Loucy (cell line): ENCODE measurements at regions not wholly inside any gene's neighbourhood (a gene's known extent, or its start where the extent isn't known, plus 50 kb on each side); places are given as distances from the start of the nearest gene placed in this dataset.

Experiments
- H2AFZ ChIP-seq: fragments of 200-600 bp; sonication (generic); 2 replicates; pipeline ENCODE4 v1.6.0; 2016; ENCODE audit warnings: antibody characterized with exemption, mild to moderate bottlenecking, low read length, moderate library complexity
- H3F3A ChIP-seq: fragments of 200-600 bp; 2 replicates; pipeline ENCODE4 v1.6.0; 2016; ENCODE audit warnings: antibody characterized with exemption, low read depth, mild to moderate bottlenecking
- H3K27me3 ChIP-seq: fragments of 200-600 bp; sonication (generic); 2 replicates; pipeline ENCODE4 v1.6.1; 2014; ENCODE audit warnings: low read length, mild to moderate bottlenecking; ENCODE audit not compliant: insufficient read depth, poor library complexity, severe bottlenecking
- H3K36me3 ChIP-seq: fragments of 200-600 bp; sonication (generic); 2 replicates; pipeline ENCODE4 v1.6.1; 2016; ENCODE audit warnings: low read length; ENCODE audit not compliant: insufficient read depth
- H3K4me1 ChIP-seq: fragments of 200-600 bp; sonication (generic); 2 replicates; pipeline ENCODE4 v1.5.1; 2014; ENCODE audit warnings: low read length, mild to moderate bottlenecking; ENCODE audit not compliant: insufficient read depth, poor library complexity, severe bottlenecking
- H3K4me2 ChIP-seq: fragments of 200-600 bp; sonication (generic); 2 replicates; pipeline ENCODE4 v1.6.0; 2014; ENCODE audit warnings: antibody characterized with exemption, low read length, low read depth, mild to moderate bottlenecking; ENCODE audit not compliant: poor library complexity, severe bottlenecking
- H3K4me3 ChIP-seq: fragments of 200-600 bp; sonication (generic); 2 replicates; pipeline ENCODE4 v1.5.1; 2014; ENCODE audit warnings: low read length, mild to moderate bottlenecking, mixed read lengths; ENCODE audit not compliant: poor library complexity, severe bottlenecking
- H3K79me2 ChIP-seq: fragments of 200-600 bp; sonication (generic); 2 replicates; pipeline ENCODE4 v1.6.1; 2014; ENCODE audit warnings: low read length; ENCODE audit not compliant: insufficient read depth
- H3K9ac ChIP-seq: fragments of 200-600 bp; sonication (generic); 2 replicates; pipeline ENCODE4 v1.6.0; 2014; ENCODE audit warnings: mild to moderate bottlenecking, low read depth, low read length, moderate library complexity; ENCODE audit not compliant: poor library complexity, severe bottlenecking
- H3K9me2 ChIP-seq: fragments of 200-600 bp; sonication (generic); replicated peaks from 2 replicates; pipeline ENCODE4 v1.6.1; 2016; ENCODE audit warnings: low read depth, low read length, mixed read lengths
- H3K9me3 ChIP-seq: fragments of 200-600 bp; sonication (generic); 2 replicates; pipeline ENCODE4 v1.6.1; 2014; ENCODE audit warnings: mild to moderate bottlenecking, antibody characterized with exemption, low read length, low read depth; ENCODE audit not compliant: insufficient read depth
- H4K20me1 ChIP-seq: fragments of 200-600 bp; sonication (generic); 2 replicates; pipeline ENCODE4 v1.6.0; 2014; ENCODE audit warnings: antibody characterized with exemption, low read length, mild to moderate bottlenecking; ENCODE audit not compliant: insufficient read depth, poor library complexity, severe bottlenecking
- EZH2phosphoT487 ChIP-seq: fragments of 200-600 bp; IDR thresholded peaks from 2 replicates; pipeline ENCODE4 v1.6.1; 2018; ENCODE audit warnings: antibody characterized with exemption, mild to moderate bottlenecking, moderate library complexity, borderline replicate concordance
- TF ChIP-seq, protein P1 (sequence below): fragments of 200-600 bp; sonication (generic); conservative IDR thresholded peaks from 2 replicates; pipeline ENCODE4 v1.5.1; 2014; ENCODE audit warnings: mild to moderate bottlenecking, antibody characterized with exemption, low read length

DNA sequence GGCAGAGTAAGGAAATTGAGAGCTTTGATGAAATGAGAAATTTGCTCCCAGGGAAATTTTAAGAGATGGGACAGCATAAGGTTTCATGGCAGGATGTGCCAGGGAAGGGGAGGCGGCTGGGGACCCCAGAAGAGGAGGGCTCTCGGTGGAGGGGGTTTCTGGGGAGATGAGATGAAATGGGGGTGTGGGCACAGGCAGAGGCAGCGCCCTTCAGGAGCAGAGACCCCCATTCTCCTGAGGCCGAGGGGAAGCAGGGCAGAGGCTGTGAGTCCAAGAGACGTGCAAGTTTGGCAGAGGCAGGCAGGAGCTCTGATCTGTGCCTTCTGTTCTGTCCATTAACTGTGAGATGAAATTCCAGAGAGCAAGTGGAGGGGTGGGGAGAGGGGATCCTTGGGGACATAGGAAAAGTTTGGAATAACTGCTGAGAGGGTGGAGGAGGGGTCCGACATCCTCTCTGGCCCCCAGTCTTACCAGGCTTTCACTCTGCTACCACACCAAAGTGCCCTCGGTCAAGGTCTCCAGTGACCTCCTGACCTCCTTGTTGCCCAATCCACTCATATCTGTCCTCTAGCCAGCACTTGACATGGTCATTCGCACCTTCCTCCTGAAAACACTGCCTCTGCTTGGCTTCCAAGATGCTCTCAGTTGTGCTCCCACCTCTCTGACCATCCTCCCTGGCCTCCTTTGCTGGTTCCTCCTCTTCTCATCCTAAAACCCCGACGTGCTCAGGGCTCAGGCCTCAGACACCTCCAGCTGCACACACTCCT lies 108.1 kb upstream of the MVB12B start:
- Histone ChIP-seq H3K9me2 (no peaks in the 10 kb centered on the region), H3K79me2 (no peaks in the 10 kb centered on the region), H4K20me1 (no peaks in the 10 kb centered on the region), H3K4me1 (peaks cover 29% of the 10 kb centered on the region), H3K27me3 (no peaks in the 10 kb centered on the region), H2AFZ (no peak overlapping the region), H3K9ac (peak overlapping the region; percentile 37), H3K4me2 (peak overlapping the region; percentile 65), H3K9me3 (0 out of 2 replicates have a peak, but pooled peaks cover under 1% of the 10 kb centered on the region), H3K36me3 (no peaks in the 10 kb centered on the region), H3K4me3 (no peak overlapping the region), H3F3A (0 out of 2 replicates have a peak, but pooled peaks cover 6% of the 10 kb centered on the region)
- TF ChIP-seq EZH2phosphoT487, result no peak
- TF ChIP-seq, protein P1, sequence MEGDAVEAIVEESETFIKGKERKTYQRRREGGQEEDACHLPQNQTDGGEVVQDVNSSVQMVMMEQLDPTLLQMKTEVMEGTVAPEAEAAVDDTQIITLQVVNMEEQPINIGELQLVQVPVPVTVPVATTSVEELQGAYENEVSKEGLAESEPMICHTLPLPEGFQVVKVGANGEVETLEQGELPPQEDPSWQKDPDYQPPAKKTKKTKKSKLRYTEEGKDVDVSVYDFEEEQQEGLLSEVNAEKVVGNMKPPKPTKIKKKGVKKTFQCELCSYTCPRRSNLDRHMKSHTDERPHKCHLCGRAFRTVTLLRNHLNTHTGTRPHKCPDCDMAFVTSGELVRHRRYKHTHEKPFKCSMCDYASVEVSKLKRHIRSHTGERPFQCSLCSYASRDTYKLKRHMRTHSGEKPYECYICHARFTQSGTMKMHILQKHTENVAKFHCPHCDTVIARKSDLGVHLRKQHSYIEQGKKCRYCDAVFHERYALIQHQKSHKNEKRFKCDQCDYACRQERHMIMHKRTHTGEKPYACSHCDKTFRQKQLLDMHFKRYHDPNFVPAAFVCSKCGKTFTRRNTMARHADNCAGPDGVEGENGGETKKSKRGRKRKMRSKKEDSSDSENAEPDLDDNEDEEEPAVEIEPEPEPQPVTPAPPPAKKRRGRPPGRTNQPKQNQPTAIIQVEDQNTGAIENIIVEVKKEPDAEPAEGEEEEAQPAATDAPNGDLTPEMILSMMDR, result no peak

DNA sequence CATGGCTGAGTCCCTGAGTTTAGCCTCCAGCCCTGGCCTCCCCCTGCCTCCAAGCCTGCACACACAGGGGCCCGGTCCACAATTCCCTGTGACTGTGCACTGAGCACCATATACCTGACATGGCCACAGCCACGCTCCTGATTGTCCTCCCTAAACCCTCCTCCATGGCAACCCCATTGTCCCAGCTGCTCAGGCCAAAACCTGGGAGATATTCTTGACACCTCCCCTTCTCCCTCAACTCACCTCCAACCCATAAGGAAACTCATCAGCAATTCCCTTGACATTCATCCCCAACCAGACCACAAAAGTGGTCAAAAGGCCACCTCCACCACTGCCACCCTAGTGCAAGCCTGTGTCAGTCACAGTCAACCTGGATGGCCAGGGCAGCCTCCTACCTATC lies 107.5 kb upstream of the MVB12B start:
- no peaks in the 10 kb centered on the region for H3K9me2 ChIP-seq
- no peaks in the 10 kb centered on the region for H3K27me3 ChIP-seq
- H2AFZ ChIP-seq, result no peak overlapping the region

DNA sequence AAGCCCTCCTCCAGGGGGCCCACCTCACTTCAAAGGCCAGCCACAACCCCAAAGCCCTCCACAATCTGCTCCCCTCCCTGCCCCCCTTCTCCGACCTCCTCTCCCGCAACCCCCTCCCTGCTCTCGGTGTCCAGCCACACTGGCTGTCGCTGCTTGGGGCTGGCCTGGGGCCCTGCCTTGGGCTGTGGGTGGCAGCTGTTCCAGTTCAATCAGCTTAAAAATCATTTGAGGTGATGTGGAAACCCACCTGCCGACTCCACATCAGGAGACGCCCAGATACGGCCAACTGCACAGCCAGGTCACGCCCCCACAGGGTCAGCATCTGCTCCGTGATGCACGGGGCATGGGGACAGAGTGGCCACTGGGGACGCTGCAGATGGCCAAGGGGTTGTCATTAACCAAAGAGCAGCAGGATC lies 107.0 kb upstream of the MVB12B start:
- no peak overlapping the region for H3K4me2 ChIP-seq

More for the DNA sequence above, 107.5 kb upstream of the MVB12B start:
- Histone ChIP-seq H3K79me2 (no peaks in the 10 kb centered on the region), H3K4me1 (peaks cover 29% of the 10 kb centered on the region), H3K9ac (no peak overlapping the region), H3K36me3 (no peaks in the 10 kb centered on the region), H3F3A (0 out of 2 replicates have a peak, but pooled peaks cover 6% of the 10 kb centered on the region), H4K20me1 (no peaks in the 10 kb centered on the region), H3K4me3 (no peak overlapping the region), H3K4me2 (no peak overlapping the region), H3K9me3 (no peaks in the 10 kb centered on the region)
- TF ChIP-seq EZH2phosphoT487, result no peak
- TF ChIP-seq, protein P1, result no peak

More for the DNA sequence above, 107.0 kb upstream of the MVB12B start:
- Histone ChIP-seq H4K20me1 (no peaks in the 10 kb centered on the region), H3K36me3 (no peaks in the 10 kb centered on the region), H3F3A (0 out of 2 replicates have a peak, but pooled peaks cover 6% of the 10 kb centered on the region), H3K27me3 (no peaks in the 10 kb centered on the region), H3K4me3 (no peak overlapping the region), H3K9ac (no peak overlapping the region), H3K79me2 (no peaks in the 10 kb centered on the region), H3K9me3 (no peaks in the 10 kb centered on the region), H3K9me2 (no peaks in the 10 kb centered on the region), H3K4me1 (peaks cover 29% of the 10 kb centered on the region), H2AFZ (no peak overlapping the region)
- TF ChIP-seq, protein P1, result no peak
- TF ChIP-seq EZH2phosphoT487, result no peak
